WTC11 (cell line): ENCODE measurements at regions not wholly inside any gene's neighbourhood (a gene's known extent, or its start where the extent isn't known, plus 50 kb on each side); places are given as distances from the start of the nearest gene placed in this dataset.

ENCODE experiments used
- ATAC-seq: fragments of 200-7000 bp; cut with Tn5 transposase; 2 replicates; pipeline ENCODE4 v1.10.0; 2021; ENCODE audit warnings: mild to moderate bottlenecking, moderate library complexity
- CTCF ChIA-PET: fragments of 300-600 bp; sonication (Branson Sonifier 250); formaldehyde crosslinking; loops from one replicate; lab custom pipeline; 2021; ENCODE audit warnings: antibody characterized with exemption; lab: Charles Lee
- POLR2A ChIA-PET: fragments of 350-600 bp; sonication (Branson Sonifier 250); formaldehyde crosslinking; loops from one replicate; lab custom pipeline; 2021; ENCODE audit warnings: antibody characterized with exemption; lab: Charles Lee
- DNase-seq: peaks from one replicate; pipeline ENCODE4 v3.0.0; 2021; ENCODE audit warnings: low spot score
- H3K27ac Mint-ChIP-seq: 2 replicates; pipeline ENCODE4 v1.8.0; 2021; ENCODE audit warnings: mixed read lengths
- H3K27me3 Mint-ChIP-seq: 2 replicates; pipeline ENCODE4 v1.8.0; 2021; ENCODE audit warnings: low read depth, mild to moderate bottlenecking, moderate library complexity, mixed read lengths
- H3K36me3 Mint-ChIP-seq: 2 replicates; pipeline ENCODE4 v1.8.0; 2021; ENCODE audit warnings: mixed read lengths
- H3K4me1 Mint-ChIP-seq: 2 replicates; pipeline ENCODE4 v1.8.0; 2022; ENCODE audit warnings: mixed read lengths
- H3K4me3 Mint-ChIP-seq: 2 replicates; pipeline ENCODE4 v1.8.0; 2021; ENCODE audit warnings: mild to moderate bottlenecking, moderate library complexity, mixed read lengths
- H3K9me3 Mint-ChIP-seq: 2 replicates; pipeline ENCODE4 v1.8.0; 2021; ENCODE audit warnings: mixed read lengths
- ESRRA ChIP-seq: sonication (generic); formaldehyde crosslinking; IDR thresholded peaks from 2 replicates; pipeline ENCODE4 v1.8.1; 2022; ENCODE audit warnings: mild to moderate bottlenecking, missing genetic modification reagents, borderline replicate concordance
- ETV6 ChIP-seq: sonication (generic); formaldehyde crosslinking; IDR thresholded peaks from 2 replicates; pipeline ENCODE4 v1.8.1; 2022; ENCODE audit warnings: mild to moderate bottlenecking, missing genetic modification reagents
- FOXK1 ChIP-seq: sonication (generic); formaldehyde crosslinking; IDR thresholded peaks from 2 replicates; pipeline ENCODE4 v1.8.0; 2022; ENCODE audit warnings: mild to moderate bottlenecking, moderate library complexity, missing genetic modification reagents
- KAT7 ChIP-seq: sonication (generic); formaldehyde crosslinking; IDR thresholded peaks from 2 replicates; pipeline ENCODE4 v1.8.1; 2023; ENCODE audit warnings: missing genetic modification reagents, mild to moderate bottlenecking, borderline replicate concordance
- MXD4 ChIP-seq: fragments of 250-450 bp; sonication (Bioruptor Pico); IDR thresholded peaks from 2 replicates; pipeline ENCODE4 v1.8.0; 2021; ENCODE audit warnings: mild to moderate bottlenecking, moderate library complexity, borderline replicate concordance
- NFATC4 ChIP-seq: fragments of 250-450 bp; sonication (Bioruptor Pico); IDR thresholded peaks from 2 replicates; pipeline ENCODE4 v1.9.0; 2021; ENCODE audit warnings: mild to moderate bottlenecking
- RELA ChIP-seq: sonication (generic); formaldehyde crosslinking; IDR thresholded peaks from 2 replicates; pipeline ENCODE4 v1.8.1; 2022; ENCODE audit warnings: missing genetic modification reagents, mild to moderate bottlenecking, borderline replicate concordance
- SMAD4 ChIP-seq: sonication (generic); formaldehyde crosslinking; IDR thresholded peaks from 2 replicates; pipeline ENCODE4 v1.8.0; 2022; ENCODE audit warnings: mild to moderate bottlenecking, missing genetic modification reagents
- TEAD4 ChIP-seq: sonication (generic); formaldehyde crosslinking; IDR thresholded peaks from 2 replicates; pipeline ENCODE4 v1.8.0; 2022; ENCODE audit warnings: mild to moderate bottlenecking, missing genetic modification reagents
- ZNF232 ChIP-seq: sonication (generic); formaldehyde crosslinking; IDR thresholded peaks from 2 replicates; pipeline ENCODE4 v1.8.0; 2022; ENCODE audit warnings: mild to moderate bottlenecking, missing genetic modification reagents
- TF ChIP-seq, protein P1 (sequence below): sonication (generic); formaldehyde crosslinking; IDR thresholded peaks from 2 replicates; pipeline ENCODE4 v1.8.0; 2023; ENCODE audit warnings: missing genetic modification reagents
- TF ChIP-seq, protein P2 (sequence below): fragments of 250-450 bp; sonication (Bioruptor Pico); conservative IDR thresholded peaks from 2 replicates; pipeline ENCODE4 v1.9.0; 2021; ENCODE audit warnings: mild to moderate bottlenecking
- TF ChIP-seq, protein P3 (sequence below): fragments of 250-450 bp; sonication (Bioruptor Pico); IDR thresholded peaks from 2 replicates; pipeline ENCODE4 v1.9.0; 2021; ENCODE audit warnings: moderate library complexity, mild to moderate bottlenecking, inconsistent platforms, borderline replicate concordance
- TF ChIP-seq, protein P4 (sequence below): fragments of 250-450 bp; sonication (Bioruptor Pico); IDR thresholded peaks from 2 replicates; pipeline ENCODE4 v1.9.0; 2021; ENCODE audit warnings: mild to moderate bottlenecking
- TF ChIP-seq, protein P5 (sequence below): sonication (generic); formaldehyde crosslinking; IDR thresholded peaks from 2 replicates; pipeline ENCODE4 v1.8.1; 2023; ENCODE audit warnings: mild to moderate bottlenecking, moderate library complexity, missing genetic modification reagents

DNA sequence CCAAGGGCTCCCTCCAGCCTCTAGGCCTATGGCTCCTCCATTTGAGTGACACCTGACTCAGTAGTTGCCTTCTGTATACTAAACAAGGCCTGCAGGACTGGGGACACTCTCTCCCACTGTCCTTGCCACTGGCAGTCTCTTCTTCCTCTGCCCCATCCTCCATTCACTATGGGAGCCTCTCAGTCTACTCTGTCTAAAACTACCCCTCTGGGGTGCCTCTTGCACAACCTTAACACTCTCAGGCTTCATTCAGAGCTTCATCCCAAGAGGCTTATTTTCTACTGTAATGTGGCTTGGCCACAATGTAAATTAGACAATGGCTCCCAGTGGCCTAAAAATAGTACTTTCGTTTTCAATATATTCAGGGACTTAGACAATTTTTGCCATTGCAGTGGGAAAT, 133.0 kb downstream of the ZC4H2 start:
- H3K27ac Mint-ChIP-seq, result no peak overlapping the region
- TF ChIP-seq, protein P1, sequence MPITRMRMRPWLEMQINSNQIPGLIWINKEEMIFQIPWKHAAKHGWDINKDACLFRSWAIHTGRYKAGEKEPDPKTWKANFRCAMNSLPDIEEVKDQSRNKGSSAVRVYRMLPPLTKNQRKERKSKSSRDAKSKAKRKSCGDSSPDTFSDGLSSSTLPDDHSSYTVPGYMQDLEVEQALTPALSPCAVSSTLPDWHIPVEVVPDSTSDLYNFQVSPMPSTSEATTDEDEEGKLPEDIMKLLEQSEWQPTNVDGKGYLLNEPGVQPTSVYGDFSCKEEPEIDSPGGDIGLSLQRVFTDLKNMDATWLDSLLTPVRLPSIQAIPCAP, result no peak
- no peak for TF ChIP-seq ESRRA (CRISPR knock-in tag)
- TF ChIP-seq ETV6, result no peak
- no peak for TF ChIP-seq SMAD4 (CRISPR knock-in tag)
- TF ChIP-seq, all 79 proteins: peak for 0
- ChIA-PET POLR2A (no interaction called here), CTCF (no interaction called here)
- ATAC-seq (no peak), DNase-seq (no peak)
- Mint-ChIP-seq H3K9me3 (peaks cover 18% of the 10 kb centered on the region), H3K4me3 (no peak overlapping the region), H3K27me3 (no peaks in the 10 kb centered on the region; the same call in 1 of the 2 replicates), H3K36me3 (no peaks in the 10 kb centered on the region; the same call in 1 of the 2 replicates), H3K4me1 (no peaks in the 10 kb centered on the region)

DNA sequence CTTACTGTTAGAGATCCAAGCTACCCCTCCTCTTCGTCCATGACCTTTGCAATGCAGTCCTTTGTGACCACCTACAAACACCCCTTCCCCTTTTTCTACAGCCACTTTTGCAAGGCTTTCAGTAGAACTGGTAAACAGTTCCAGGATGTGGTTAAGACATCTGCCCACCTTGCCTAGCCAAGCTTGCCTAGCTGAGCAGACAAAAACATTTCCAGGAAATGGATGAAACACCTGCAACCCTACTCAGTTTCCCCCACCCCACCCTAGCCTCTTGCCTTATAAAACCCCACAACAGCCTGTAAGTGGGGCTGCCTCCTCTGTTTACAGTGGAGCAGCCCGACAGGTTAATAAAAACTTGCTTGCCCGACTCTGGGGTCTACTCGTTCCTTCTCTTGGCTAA, 133.8 kb downstream of the ZC4H2 start:
- TF ChIP-seq, protein P2, sequence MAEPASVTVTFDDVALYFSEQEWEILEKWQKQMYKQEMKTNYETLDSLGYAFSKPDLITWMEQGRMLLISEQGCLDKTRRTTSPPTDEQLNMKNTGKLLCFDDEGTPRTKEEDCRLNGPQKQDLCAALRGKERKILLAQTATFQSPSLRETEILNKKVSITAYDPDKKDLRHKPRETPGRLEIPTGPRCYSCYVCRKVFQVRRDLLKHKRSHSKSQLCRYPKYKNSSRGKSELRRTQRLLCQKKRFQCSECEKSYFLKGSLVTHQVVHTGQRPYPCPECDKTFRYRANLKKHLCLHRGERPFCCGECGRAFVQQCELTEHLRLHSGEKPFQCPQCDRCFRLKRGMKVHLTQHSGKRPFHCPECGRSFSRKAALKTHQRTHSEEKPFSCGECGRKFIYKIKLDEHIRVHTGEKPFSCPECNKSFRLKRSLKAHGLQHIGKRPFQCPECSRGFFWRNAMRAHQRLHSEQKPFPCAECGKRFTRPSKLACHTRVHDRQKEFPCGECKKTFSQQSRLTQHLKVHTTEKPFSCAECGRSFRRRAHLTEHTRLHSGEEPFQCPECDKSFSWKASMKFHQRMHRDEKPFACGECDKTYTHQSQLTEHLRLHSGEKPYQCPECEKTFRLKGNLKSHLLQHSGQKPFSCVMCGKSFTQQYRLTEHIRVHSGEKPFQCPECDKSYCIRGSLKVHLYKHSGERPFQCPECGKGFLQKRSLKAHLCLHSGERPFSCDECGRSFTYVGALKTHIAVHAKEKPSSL (CRISPR knock-in tag), result no peak
- TF ChIP-seq TEAD4 (CRISPR knock-in tag) (no peak), SMAD4 (CRISPR knock-in tag) (no peak)
- Mint-ChIP-seq H3K4me3 (no peak overlapping the region), H3K4me1 (no peaks in the 10 kb centered on the region), H3K36me3 (no peaks in the 10 kb centered on the region; the same call in 1 of the 2 replicates), H3K9me3 (peaks cover 20% of the 10 kb centered on the region), H3K27ac (no peak overlapping the region), H3K27me3 (no peaks in the 10 kb centered on the region; the same call in 1 of the 2 replicates)
- ATAC-seq, result no peak
- CTCF ChIA-PET, result no interaction called here
- POLR2A ChIA-PET, result no interaction called here
- no peak for DNase-seq

DNA sequence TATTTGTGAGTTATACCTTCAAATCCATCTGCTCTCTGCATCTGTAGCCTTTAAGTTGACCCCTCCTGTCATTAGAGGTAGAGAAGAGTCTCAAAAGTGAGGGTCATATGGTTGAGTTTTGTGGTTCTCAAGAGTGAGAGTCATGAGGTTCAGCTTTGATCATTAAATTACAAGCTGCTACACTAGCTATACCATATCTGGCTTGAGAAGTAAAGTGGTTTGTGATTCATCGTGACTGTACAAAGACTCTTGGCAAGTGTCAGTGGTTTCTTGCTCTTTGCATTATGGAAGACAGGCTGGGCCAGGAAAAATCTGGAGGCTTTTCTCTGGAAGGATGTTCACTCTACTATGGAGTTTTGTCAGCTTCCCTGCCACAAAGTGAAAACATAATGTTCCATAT, 170.6 kb downstream of the ZC4H2 start:
- Mint-ChIP-seq H3K4me1 (no peaks in the 10 kb centered on the region), H3K27ac (no peak overlapping the region), H3K4me3 (no peak overlapping the region), H3K9me3 (peaks cover 7% of the 10 kb centered on the region), H3K27me3 (peaks cover 15% of the 10 kb centered on the region), H3K36me3 (peaks cover 2% of the 10 kb centered on the region; the same call in 1 of the 2 replicates)
- DNase-seq (no peak), ATAC-seq (no peak)
- TF ChIP-seq, protein P3, sequence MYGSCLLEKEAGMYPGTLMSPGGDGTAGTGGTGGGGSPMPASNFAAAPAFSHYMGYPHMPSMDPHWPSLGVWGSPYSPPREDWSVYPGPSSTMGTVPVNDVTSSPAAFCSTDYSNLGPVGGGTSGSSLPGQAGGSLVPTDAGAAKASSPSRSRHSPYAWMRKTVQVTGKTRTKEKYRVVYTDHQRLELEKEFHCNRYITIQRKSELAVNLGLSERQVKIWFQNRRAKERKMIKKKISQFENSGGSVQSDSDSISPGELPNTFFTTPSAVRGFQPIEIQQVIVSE (CRISPR knock-in tag), result no peak
- no peak for TF ChIP-seq ZNF232 (CRISPR knock-in tag)
- TF ChIP-seq, protein P4, sequence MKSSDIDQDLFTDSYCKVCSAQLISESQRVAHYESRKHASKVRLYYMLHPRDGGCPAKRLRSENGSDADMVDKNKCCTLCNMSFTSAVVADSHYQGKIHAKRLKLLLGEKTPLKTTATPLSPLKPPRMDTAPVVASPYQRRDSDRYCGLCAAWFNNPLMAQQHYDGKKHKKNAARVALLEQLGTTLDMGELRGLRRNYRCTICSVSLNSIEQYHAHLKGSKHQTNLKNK (CRISPR knock-in tag), result no peak
- TF ChIP-seq NFATC4 (CRISPR knock-in tag), result no peak
- TF ChIP-seq MXD4 (CRISPR knock-in tag), result no peak
- TF ChIP-seq KAT7 (CRISPR knock-in tag), result no peak
- no peak for TF ChIP-seq RELA (CRISPR knock-in tag)
- TF ChIP-seq FOXK1, result no peak
- TF ChIP-seq, protein P5, sequence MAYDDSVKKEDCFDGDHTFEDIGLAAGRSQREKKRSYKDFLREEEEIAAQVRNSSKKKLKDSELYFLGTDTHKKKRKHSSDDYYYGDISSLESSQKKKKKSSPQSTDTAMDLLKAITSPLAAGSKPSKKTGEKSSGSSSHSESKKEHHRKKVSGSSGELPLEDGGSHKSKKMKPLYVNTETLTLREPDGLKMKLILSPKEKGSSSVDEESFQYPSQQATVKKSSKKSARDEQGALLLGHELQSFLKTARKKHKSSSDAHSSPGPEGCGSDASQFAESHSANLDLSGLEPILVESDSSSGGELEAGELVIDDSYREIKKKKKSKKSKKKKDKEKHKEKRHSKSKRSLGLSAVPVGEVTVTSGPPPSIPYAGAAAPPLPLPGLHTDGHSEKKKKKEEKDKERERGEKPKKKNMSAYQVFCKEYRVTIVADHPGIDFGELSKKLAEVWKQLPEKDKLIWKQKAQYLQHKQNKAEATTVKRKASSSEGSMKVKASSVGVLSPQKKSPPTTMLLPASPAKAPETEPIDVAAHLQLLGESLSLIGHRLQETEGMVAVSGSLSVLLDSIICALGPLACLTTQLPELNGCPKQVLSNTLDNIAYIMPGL (CRISPR knock-in tag), result no peak
- ChIA-PET POLR2A (no interaction called here), CTCF (no interaction called here)
